Gastroesophageal sphincter (tissue), 4 donors: ENCODE measurements at regions not wholly inside any gene's neighbourhood (a gene's known extent, or its start where the extent isn't known, plus 50 kb on each side); places are given as distances from the start of the nearest gene placed in this dataset.

Source experiments
- ATAC-seq: fragments of 150-250 bp; one replicate; pipeline ENCODE4 v1.9.1; 2016; ENCODE audit warnings: mild to moderate bottlenecking, moderate library complexity
- H3K27ac ChIP-seq, 4 donors: fragments of 200-600 bp; sonication (generic) in 3 of 4; 1 replicate in 3 of 4; 2 replicates in 1 of 4; pipeline ENCODE4 v1.5.1; 2016 to 2019
- H3K27me3 ChIP-seq: fragments of 200-600 bp; sonication (generic); one replicate; pipeline ENCODE4 v1.5.1; 2019
- H3K36me3 ChIP-seq, 2 donors: fragments of 200-600 bp; sonication (generic); one replicate each; pipeline ENCODE4 v1.5.1; 2019; ENCODE audit warnings: control low read depth in 1 of 2
- H3K4me1 ChIP-seq, 3 donors: fragments of 200-600 bp; sonication (generic); 1 replicate in 2 of 3; 2 replicates in 1 of 3; pipeline ENCODE4 v1.5.1; 2016 to 2019; ENCODE audit warnings: control low read depth in 2 of 3
- H3K4me3 ChIP-seq, 2 donors: fragments of 200-600 bp; sonication (generic); one replicate each; pipeline ENCODE4 v1.5.1; 2019; ENCODE audit warnings: mild to moderate bottlenecking in 1 of 2, moderate library complexity in 1 of 2
- H3K9me3 ChIP-seq, 3 donors: fragments of 200-600 bp; sonication (generic); one replicate each; pipeline ENCODE4 v1.5.1; 2017 to 2019; ENCODE audit warnings: control low read depth in 2 of 3
- CTCF ChIP-seq, 4 experiments: fragments of 200-600 bp in 2 of 4; fragments of 450-650 bp in 2 of 4; sonication (generic) in 1 of 4; IDR thresholded peaks; one replicate each; pipeline ENCODE4 v1.5.1; 2017 to 2019; ENCODE audit warnings: antibody characterized with exemption in 4 of 4, mild to moderate bottlenecking in 2 of 4, moderate library complexity in 2 of 4
- EP300 ChIP-seq: sonication (generic); formaldehyde crosslinking; IDR thresholded peaks from one replicate; pipeline ENCODE4 v1.6.1; 2017; ENCODE audit warnings: antibody characterized with exemption, mild to moderate bottlenecking
- POLR2A ChIP-seq, 2 donors: fragments of 450-650 bp; IDR thresholded peaks; one replicate each; pipeline ENCODE4 v1.6.1; 2017; ENCODE audit warnings: antibody characterized with exemption in 2 of 2, mild to moderate bottlenecking in 2 of 2, moderate library complexity in 1 of 2
- POLR2AphosphoS5 ChIP-seq: sonication (generic); formaldehyde crosslinking; IDR thresholded peaks from one replicate; pipeline ENCODE4 v1.6.1; 2017; ENCODE audit warnings: antibody characterized with exemption
- WGBS, 2 donors: methylation state at CpG; one replicate each; pipeline ENCODE4 v1.1.5; 2018; ENCODE audit warnings: low coverage in 1 of 2; 5-methylcytosine and 5-hydroxymethylcytosine counted together

- Histone ChIP-seq H3K4me1 (no peaks in the 10 kb centered on the region), H3K27ac (no peak overlapping the region), H3K4me3 (no peak overlapping the region), H3K36me3 (no peaks in the 10 kb centered on the region), H3K9me3 (no peaks in the 10 kb centered on the region), H3K27me3 (peaks cover 67% of the 10 kb centered on the region)
- 60 to 84% methylated on average over 3 to 4 of the region's 6 CpGs for WGBS, 2 donors
- no peak for TF ChIP-seq CTCF (IDR thresholded peaks at IDR 0.05)
- TF ChIP-seq POLR2A (IDR thresholded peaks at IDR 0.05), result no peak
- TF ChIP-seq POLR2AphosphoS5, result no peak
- no peak for TF ChIP-seq EP300
- ATAC-seq, result no peak
Measured at GRCh38 chr11:119952441-119952840, 185.5 kb downstream of the TRIM29 start.

DNA sequence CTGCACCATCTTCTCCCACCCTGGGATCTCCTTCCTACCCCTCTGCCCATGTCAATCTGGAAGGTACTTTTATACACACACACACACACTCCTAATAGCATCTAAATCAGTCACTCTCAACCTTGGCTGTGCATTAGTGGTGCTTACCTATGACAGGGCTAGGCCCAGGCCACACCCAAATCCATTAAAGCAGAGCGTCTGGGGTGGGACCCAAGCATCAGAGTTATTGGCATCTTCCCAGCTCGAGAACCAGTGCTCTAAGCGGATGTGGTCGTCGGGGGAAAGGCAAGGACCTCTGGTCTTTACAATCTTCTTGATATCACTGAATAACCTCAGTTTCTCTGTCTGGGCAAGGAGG, 194.6 kb downstream of the TRIM29 start:
- H3K27me3 ChIP-seq, result peaks cover 80% of the 10 kb centered on the region
- ATAC-seq, result no peak
- H3K4me1 ChIP-seq, result no peaks in the 10 kb centered on the region
- WGBS, 2 donors, result 79% methylated on average over 2 of the region's 5 CpGs; no CpG with 5 or more reads in 1 of the 2 donors
- TF ChIP-seq CTCF (IDR thresholded peaks at IDR 0.05), result no peak
- no peak for TF ChIP-seq EP300
- no peak for TF ChIP-seq POLR2A (IDR thresholded peaks at IDR 0.05)
- TF ChIP-seq POLR2AphosphoS5, result no peak
- H3K36me3 ChIP-seq, result no peaks in the 10 kb centered on the region
- H3K27ac ChIP-seq, result no peak overlapping the region
- H3K9me3 ChIP-seq, result no peaks in the 10 kb centered on the region
- no peak overlapping the region for H3K4me3 ChIP-seq

DNA sequence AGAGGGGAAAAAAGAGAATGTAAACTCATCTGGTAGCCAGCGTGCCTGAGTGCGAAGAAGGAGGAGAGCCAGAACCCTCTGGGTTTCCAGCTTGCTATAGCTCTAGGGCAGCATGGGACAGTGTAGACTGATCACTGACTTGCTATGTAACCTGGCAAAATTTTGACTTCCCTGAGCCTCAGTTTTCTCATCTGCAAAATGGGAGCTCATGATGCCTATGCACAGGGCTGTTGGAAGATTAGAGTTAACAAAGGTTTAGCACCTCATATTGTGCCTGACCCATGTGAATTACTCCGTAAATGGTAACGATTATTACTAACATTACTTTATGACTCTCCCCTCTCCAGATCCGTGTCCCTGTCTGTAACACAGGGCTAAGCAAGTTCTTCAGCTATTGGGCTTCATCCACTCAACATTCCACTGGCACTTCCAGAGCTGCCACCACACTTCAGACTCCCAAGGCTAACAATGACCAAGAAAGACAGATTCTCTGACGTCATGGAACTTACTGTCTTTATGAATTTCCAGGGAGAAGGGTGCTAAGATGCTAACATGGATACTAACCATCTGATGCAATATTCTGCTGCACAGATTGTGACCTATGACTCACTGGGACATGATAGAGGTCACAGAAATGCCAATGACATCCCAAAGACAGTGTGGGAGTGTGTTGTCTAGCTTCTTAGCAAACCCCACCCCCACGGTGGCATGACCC, 195.2 kb downstream of the TRIM29 start:
- Histone ChIP-seq H3K27me3 (peaks cover 75% of the 10 kb centered on the region), H3K9me3 (no peaks in the 10 kb centered on the region), H3K4me3 (no peak overlapping the region), H3K36me3 (no peaks in the 10 kb centered on the region), H3K4me1 (no peaks in the 10 kb centered on the region), H3K27ac (no peak overlapping the region)
- 75% methylated on average over 3 to 7 of the region's 7 CpGs for WGBS, 2 donors
- no peak for ATAC-seq
- TF ChIP-seq EP300 (no peak), POLR2AphosphoS5 (no peak), CTCF (IDR thresholded peaks at IDR 0.05) (no peak), POLR2A (IDR thresholded peaks at IDR 0.05) (no peak)

DNA sequence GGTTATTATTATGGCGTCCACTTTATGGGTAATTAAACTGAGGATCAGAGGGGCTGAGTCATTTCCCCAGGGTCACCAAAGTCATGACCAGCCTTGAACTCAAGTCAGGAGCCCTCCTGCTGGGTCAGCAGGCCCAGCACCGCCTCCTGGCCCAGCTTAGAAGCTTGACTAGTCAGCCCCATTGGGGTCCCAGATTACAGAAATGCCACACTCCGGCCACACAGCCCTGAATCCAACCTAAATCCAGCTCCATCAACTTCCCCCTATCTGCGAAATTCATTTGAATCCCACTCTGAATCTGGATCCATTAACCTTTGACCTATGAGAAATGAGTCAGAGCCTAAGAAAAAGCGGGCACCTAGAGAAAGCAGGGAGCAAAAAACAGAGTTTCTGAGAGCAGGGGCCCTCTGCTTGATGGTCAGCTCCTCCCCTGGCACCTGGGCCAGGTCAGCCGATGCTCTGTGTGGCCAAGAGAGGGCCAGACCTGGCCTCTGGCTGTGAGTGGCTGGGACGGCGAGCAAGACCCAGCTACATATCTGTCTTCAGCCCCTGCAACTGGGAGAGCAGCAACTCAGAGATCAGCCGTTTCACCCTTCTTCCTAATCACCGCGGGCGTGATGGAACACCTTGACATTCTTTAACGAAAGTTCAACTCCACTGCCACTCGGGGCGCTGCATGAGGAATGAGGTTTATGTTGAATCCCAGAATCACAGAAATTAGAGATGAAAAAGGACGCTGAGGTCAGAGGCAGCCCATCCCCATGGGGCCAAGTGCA, 196.1 kb downstream of the TRIM29 start:
- Histone ChIP-seq H3K4me1 (no peaks in the 10 kb centered on the region), H3K4me3 (no peak overlapping the region), H3K36me3 (no peaks in the 10 kb centered on the region), H3K27me3 (peaks cover 71% of the 10 kb centered on the region), H3K27ac (no peak overlapping the region), H3K9me3 (no peaks in the 10 kb centered on the region)
- no peak for ATAC-seq
- WGBS, 2 donors, result 33 to 44% methylated on average over 5 to 15 of the region's 16 CpGs
- TF ChIP-seq POLR2A (IDR thresholded peaks at IDR 0.05), result no peak
- TF ChIP-seq CTCF (IDR thresholded peaks at IDR 0.05), result no peak
- TF ChIP-seq EP300, result no peak
- TF ChIP-seq POLR2AphosphoS5, result no peak

- Histone ChIP-seq H3K9me3 (no peaks in the 10 kb centered on the region), H3K4me3 (no peak overlapping the region), H3K4me1 (no peaks in the 10 kb centered on the region), H3K27ac (no peak overlapping the region), H3K36me3 (no peaks in the 10 kb centered on the region), H3K27me3 (peaks cover 71% of the 10 kb centered on the region)
- no peak for TF ChIP-seq CTCF (IDR thresholded peaks at IDR 0.05)
- no peak for TF ChIP-seq POLR2AphosphoS5
- TF ChIP-seq EP300, result no peak
- TF ChIP-seq POLR2A (IDR thresholded peaks at IDR 0.05), result no peak
- no peak for ATAC-seq
- WGBS, 2 donors, result 75 to 95% methylated on average over 3 to 4 of the region's 6 CpGs
Measured at GRCh38 chr11:119941171-119941570, 196.7 kb downstream of the TRIM29 start.
